Naive thymus-derived CD4-positive, alpha-beta T cell (primary cell): ENCODE measurements at regions not wholly inside any gene's neighbourhood (a gene's known extent, or its start where the extent isn't known, plus 50 kb on each side); places are given as distances from the start of the nearest gene placed in this dataset.

Experiments
- ATAC-seq: fragments of 150-1000 bp; cut with Tn5 transposase; 2 replicates; pipeline ENCODE4 v1.10.0; 2021; ENCODE audit warnings: mild to moderate bottlenecking, moderate library complexity
- CTCF ChIA-PET: fragments of 350-600 bp; sonication (Branson Sonifier 250); formaldehyde crosslinking; loops from one replicate; lab custom pipeline; 2021; ENCODE audit warnings: antibody characterized with exemption; lab: Charles Lee
- POLR2A ChIA-PET: fragments of 350-600 bp; sonication (Branson Sonifier 250); formaldehyde crosslinking; loops from one replicate; lab custom pipeline; 2021; ENCODE audit warnings: antibody characterized with exemption, inconsistent platforms; lab: Charles Lee
- DNase-seq, 9 donors: peaks; one replicate each; pipeline versions ENCODE4 v3.0.0 to v3.0.0-alpha.2; 2020 to 2022; ENCODE audit warnings: mixed read lengths in 1 of 9
- H3K27ac ChIP-seq: one replicate; pipeline ENCODE4 v1.7.0; 2013; ENCODE audit warnings: mild to moderate bottlenecking, low read depth, low read length, moderate library complexity
- H3K27me3 ChIP-seq, 2 donors: one replicate each; pipeline ENCODE4 v1.7.0; 2013; ENCODE audit warnings: low read length in 2 of 2, mild to moderate bottlenecking in 2 of 2, moderate library complexity in 2 of 2; ENCODE audit not compliant: control insufficient read depth in 2 of 2, insufficient read depth in 2 of 2
- H3K36me3 ChIP-seq, 3 experiments: 1 replicate in 2 of 3; 2 replicates in 1 of 3; pipeline ENCODE4 v1.7.0; 2013; ENCODE audit warnings: low read length in 3 of 3, mild to moderate bottlenecking in 3 of 3, moderate library complexity in 1 of 3; ENCODE audit not compliant: insufficient read depth in 3 of 3, control insufficient read depth in 2 of 3
- H3K4me1 ChIP-seq, 2 donors: one replicate each; pipeline ENCODE4 v1.7.0; 2013; ENCODE audit warnings: low read length in 2 of 2, mild to moderate bottlenecking in 2 of 2, moderate library complexity in 1 of 2; ENCODE audit not compliant: control insufficient read depth in 2 of 2, insufficient read depth in 2 of 2
- H3K4me3 ChIP-seq: 2 replicates; pipeline ENCODE4 v1.7.0; 2013; ENCODE audit warnings: mild to moderate bottlenecking, low read length
- H3K9me3 ChIP-seq, 3 experiments: 1 replicate in 2 of 3; 2 replicates in 1 of 3; pipeline ENCODE4 v1.7.0; 2013; ENCODE audit warnings: low read length in 3 of 3; ENCODE audit not compliant: control insufficient read depth in 2 of 3
- H3K27ac Mint-ChIP-seq, 9 donors: one replicate each; pipeline ENCODE4 v1.8.0; 2020 to 2022; ENCODE audit warnings: mixed read lengths in 9 of 9, mild to moderate bottlenecking in 8 of 9, moderate library complexity in 5 of 9, inconsistent platforms in 2 of 9
- H3K27me3 Mint-ChIP-seq, 5 donors: one replicate each; pipeline ENCODE4 v1.8.0; 2021 to 2022; ENCODE audit warnings: mixed read lengths in 5 of 5, mild to moderate bottlenecking in 1 of 5
- H3K36me3 Mint-ChIP-seq, 5 donors: one replicate each; pipeline ENCODE4 v1.8.0; 2020 to 2022; ENCODE audit warnings: mixed read lengths in 5 of 5, mild to moderate bottlenecking in 3 of 5, inconsistent platforms in 1 of 5
- H3K4me1 Mint-ChIP-seq, 7 donors: one replicate each; pipeline ENCODE4 v1.8.0; 2020 to 2022; ENCODE audit warnings: mixed read lengths in 7 of 7, mild to moderate bottlenecking in 3 of 7, inconsistent platforms in 1 of 7
- H3K4me3 Mint-ChIP-seq, 10 donors: one replicate each; pipeline ENCODE4 v1.8.0; 2020 to 2022; ENCODE audit warnings: mild to moderate bottlenecking in 10 of 10, mixed read lengths in 10 of 10, moderate library complexity in 6 of 10, inconsistent platforms in 2 of 10
- H3K9me3 Mint-ChIP-seq, 11 donors: one replicate each; pipeline ENCODE4 v1.8.0; 2020 to 2022; ENCODE audit warnings: mixed read lengths in 11 of 11, mild to moderate bottlenecking in 4 of 11, inconsistent platforms in 1 of 11, moderate library complexity in 1 of 11
- intact Hi-C, 2 donors: fragments of 100-400 bp; cut with micrococcal nuclease; formaldehyde crosslinking; loops; one replicate each; pipeline ENCODE4 v1.15.1; 2023

DNA sequence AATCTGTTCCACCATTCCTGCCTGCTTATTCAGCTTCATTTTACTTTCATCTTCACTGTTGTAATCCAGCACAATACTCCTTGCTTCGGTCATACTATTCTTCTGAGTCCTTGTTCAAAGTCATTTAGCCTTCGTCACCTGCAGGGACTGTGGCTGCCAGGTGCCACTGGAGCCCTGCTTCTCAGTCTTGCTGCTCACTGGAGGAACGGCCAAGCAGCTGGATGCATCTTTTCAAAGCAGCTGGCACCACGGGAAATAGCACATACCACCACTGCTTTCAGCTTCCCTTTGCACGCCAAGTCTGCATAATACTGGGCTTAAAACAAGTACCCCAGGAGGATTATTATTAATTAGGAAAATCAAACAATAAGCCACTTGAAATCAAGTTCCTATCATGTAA lies 287.6 kb downstream of the BCHE start:
- intact Hi-C loops = no loop called here
- Histone ChIP-seq H3K9me3 (no peaks in the 10 kb centered on the region), H3K4me3 (no peak overlapping the region), H3K36me3 (no peaks in the 10 kb centered on the region), H3K4me1 (no peaks in the 10 kb centered on the region), H3K27ac (no peak overlapping the region), H3K27me3 (no peaks in the 10 kb centered on the region)
- H3K36me3 Mint-ChIP-seq = no peaks in the 10 kb centered on the region
- H3K9me3 Mint-ChIP-seq = peaks cover 0 to 22% (median 4%) of the 10 kb centered on the region in 11 donors
- H3K27me3 Mint-ChIP-seq = no peaks in the 10 kb centered on the region
- ATAC-seq = no peak
- no peak overlapping the region for H3K27ac Mint-ChIP-seq
- no peak overlapping the region for H3K4me3 Mint-ChIP-seq
- POLR2A ChIA-PET = no interaction called here
- no peaks in the 10 kb centered on the region for H3K4me1 Mint-ChIP-seq
- DNase-seq = no peak
- CTCF ChIA-PET = no interaction called here

DNA sequence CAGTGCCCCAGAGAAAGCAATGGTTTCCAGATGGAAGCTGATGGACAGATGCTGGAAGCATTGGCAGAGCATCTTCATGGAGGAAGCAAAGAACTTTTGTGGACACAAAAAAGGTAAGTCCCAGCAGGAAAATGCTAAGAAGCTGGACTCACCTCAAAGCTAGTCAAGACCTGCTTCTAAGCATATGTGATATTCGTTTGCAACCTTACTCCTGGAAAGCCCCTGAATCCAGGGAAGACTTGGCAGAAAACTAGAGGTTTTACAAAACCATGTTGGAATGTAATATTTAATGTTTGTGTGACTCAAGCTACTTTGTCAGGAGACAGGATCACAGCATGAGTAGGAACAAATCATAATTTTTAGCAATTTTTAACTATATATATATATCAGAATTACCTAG lies 288.2 kb downstream of the BCHE start:
- H3K27me3 ChIP-seq = no peaks in the 10 kb centered on the region
- Mint-ChIP-seq H3K4me1 (no peaks in the 10 kb centered on the region), H3K36me3 (no peaks in the 10 kb centered on the region), H3K27ac (no peak overlapping the region), H3K27me3 (no peaks in the 10 kb centered on the region), H3K9me3 (peaks cover 0 to 22% (median 4%) of the 10 kb centered on the region in 11 donors), H3K4me3 (no peak overlapping the region)
- ATAC-seq (no peak), DNase-seq (no peak)
- H3K4me1 ChIP-seq = no peaks in the 10 kb centered on the region
- no peak overlapping the region for H3K4me3 ChIP-seq
- CTCF ChIA-PET = no interaction called here
- H3K9me3 ChIP-seq = no peaks in the 10 kb centered on the region
- H3K27ac ChIP-seq = no peak overlapping the region
- H3K36me3 ChIP-seq = no peaks in the 10 kb centered on the region
- POLR2A ChIA-PET = no interaction called here
- intact Hi-C loops = no loop called here

DNA sequence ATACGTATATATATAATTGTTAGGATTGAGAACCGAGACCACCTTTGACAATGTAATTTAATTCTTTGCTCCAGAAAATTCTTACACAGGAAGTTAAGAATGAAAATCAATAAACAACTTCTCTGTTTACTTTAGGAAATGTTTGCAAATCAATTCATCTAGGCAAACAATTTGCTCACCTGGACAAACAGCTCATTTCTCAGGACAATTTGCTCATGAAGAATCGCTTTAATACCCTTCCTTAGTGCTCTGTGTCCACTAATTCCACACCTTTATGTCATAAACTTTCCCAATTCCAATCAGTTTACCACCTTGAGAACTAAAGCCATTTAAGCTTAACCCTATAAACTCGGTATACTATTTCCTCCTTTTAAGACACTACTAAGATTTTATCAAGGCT lies 292.2 kb downstream of the BCHE start:
- H3K27ac ChIP-seq = no peak overlapping the region
- Mint-ChIP-seq H3K36me3 (no peaks in the 10 kb centered on the region), H3K4me1 (no peaks in the 10 kb centered on the region), H3K27ac (no peak overlapping the region), H3K27me3 (no peaks in the 10 kb centered on the region), H3K4me3 (no peak overlapping the region), H3K9me3 (peaks cover 0 to 12% (median 5%) of the 10 kb centered on the region in 11 donors)
- H3K4me3 ChIP-seq = no peak overlapping the region
- ChIA-PET POLR2A (no interaction called here), CTCF (no interaction called here)
- no peaks in the 10 kb centered on the region for H3K36me3 ChIP-seq
- ATAC-seq (no peak), DNase-seq (no peak)
- H3K27me3 ChIP-seq = no peaks in the 10 kb centered on the region
- H3K4me1 ChIP-seq = no peaks in the 10 kb centered on the region
- intact Hi-C loops = no loop called here
- H3K9me3 ChIP-seq = no peaks in the 10 kb centered on the region

DNA sequence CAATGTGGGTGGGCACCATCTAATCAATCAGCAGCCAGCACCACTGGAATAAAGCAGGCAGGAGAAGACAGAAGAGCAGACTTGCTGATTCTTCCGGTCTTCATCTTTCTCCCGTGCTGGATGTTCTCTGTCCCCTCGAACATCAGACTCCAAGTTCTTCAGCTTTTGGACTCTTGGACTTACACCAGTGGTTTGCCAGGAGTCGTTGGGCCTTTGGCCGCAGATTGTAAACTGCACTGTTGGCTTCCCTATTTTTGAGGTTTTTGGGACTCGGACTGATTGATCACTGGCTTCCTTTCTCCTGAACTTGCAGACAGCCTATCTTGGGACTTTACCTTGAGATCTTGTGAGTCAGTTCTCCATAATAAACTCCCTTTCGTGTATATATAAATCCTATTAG lies 292.8 kb downstream of the BCHE start:
- CTCF ChIA-PET = no interaction called here
- Mint-ChIP-seq H3K27me3 (no peaks in the 10 kb centered on the region), H3K9me3 (peaks cover 0 to 12% (median 5%) of the 10 kb centered on the region in 11 donors), H3K27ac (no peak overlapping the region), H3K4me3 (no peak overlapping the region), H3K36me3 (peaks cover 0 to 3% (median 0%) of the 10 kb centered on the region in 5 donors), H3K4me1 (no peaks in the 10 kb centered on the region)
- no peaks in the 10 kb centered on the region for H3K36me3 ChIP-seq
- no peaks in the 10 kb centered on the region for H3K27me3 ChIP-seq
- POLR2A ChIA-PET = no interaction called here
- ATAC-seq = no peak
- intact Hi-C loops = no loop called here
- no peaks in the 10 kb centered on the region for H3K9me3 ChIP-seq
- DNase-seq = no peak
- no peaks in the 10 kb centered on the region for H3K4me1 ChIP-seq
- H3K4me3 ChIP-seq = no peak overlapping the region
- no peak overlapping the region for H3K27ac ChIP-seq

DNA sequence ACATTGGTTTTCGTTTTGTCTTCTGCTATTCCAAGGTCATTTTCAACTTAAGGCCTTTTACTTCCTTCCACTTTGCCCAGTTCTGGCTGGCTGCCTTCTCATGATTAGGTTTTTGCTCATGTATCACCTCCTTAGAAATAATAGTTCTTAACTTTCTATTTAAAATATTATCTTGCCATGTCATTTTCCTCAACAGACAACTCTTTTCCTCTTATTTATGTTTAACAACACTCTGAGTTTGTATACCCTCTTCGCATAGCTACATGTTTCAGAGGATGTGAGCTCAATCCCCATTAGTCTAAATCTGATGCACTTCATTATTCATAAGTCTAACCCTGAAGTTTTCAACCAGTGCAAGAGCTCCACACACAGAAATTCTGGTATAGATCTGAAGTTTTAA lies 299.1 kb downstream of the BCHE start:
- Histone ChIP-seq H3K27ac (no peak overlapping the region), H3K4me3 (no peak overlapping the region), H3K27me3 (no peaks in the 10 kb centered on the region), H3K36me3 (no peaks in the 10 kb centered on the region), H3K9me3 (no peaks in the 10 kb centered on the region), H3K4me1 (no peaks in the 10 kb centered on the region)
- CTCF ChIA-PET = no interaction called here
- Mint-ChIP-seq H3K4me1 (no peaks in the 10 kb centered on the region), H3K27ac (no peak overlapping the region), H3K4me3 (no peak overlapping the region), H3K27me3 (no peaks in the 10 kb centered on the region), H3K9me3 (peaks cover 0 to 21% (median 5%) of the 10 kb centered on the region in 11 donors), H3K36me3 (peaks cover 0 to 3% (median 0%) of the 10 kb centered on the region in 5 donors)
- DNase-seq (no peak), ATAC-seq (no peak)
- intact Hi-C loops = no loop called here
- POLR2A ChIA-PET = no interaction called here

DNA sequence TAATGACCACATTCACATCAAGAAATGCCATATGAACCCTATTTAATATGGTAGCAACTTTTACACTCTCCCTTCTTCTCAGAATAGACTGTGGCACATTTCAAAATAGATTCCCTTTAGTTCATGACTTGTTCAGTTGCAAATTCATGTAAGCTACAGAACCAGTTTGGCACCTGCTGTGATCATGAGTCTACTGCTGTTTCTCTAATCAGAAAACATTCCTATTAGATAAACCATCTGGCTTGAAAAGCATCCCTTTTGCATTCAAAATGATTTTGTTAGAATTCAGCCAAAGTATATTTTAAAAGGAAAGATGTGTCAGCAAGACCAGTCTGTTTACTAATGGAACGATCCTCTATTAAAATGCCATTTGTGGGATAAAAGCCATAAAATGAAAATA lies 304.4 kb downstream of the BCHE start:
- peaks cover 0 to 23% (median 6%) of the 10 kb centered on the region in 11 donors for H3K9me3 Mint-ChIP-seq
- ATAC-seq = no peak

DNA sequence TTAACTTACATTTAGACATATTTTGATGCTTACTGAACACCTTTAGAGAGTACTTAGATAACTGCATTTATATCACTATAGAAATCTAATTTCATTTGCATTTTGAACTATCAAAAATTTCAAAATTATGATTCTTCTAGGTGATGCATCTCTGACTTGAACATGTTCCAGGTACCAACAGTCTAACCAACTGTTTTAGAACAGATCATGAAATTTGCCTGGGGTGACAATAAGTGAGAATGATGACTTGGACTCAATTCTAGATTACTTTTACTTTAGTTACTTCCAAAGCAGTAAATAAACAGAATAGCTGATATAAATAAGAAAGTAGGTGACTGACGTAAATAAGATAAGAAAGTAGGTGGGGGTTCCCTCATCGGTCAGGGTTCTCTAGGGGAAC lies 307.8 kb downstream of the BCHE start:
- POLR2A ChIA-PET = no interaction called here
- Histone ChIP-seq H3K9me3 (no peaks in the 10 kb centered on the region), H3K27ac (no peak overlapping the region), H3K4me1 (no peaks in the 10 kb centered on the region), H3K4me3 (no peak overlapping the region), H3K36me3 (no peaks in the 10 kb centered on the region), H3K27me3 (no peaks in the 10 kb centered on the region)
- CTCF ChIA-PET = no interaction called here
- no peaks in the 10 kb centered on the region for H3K4me1 Mint-ChIP-seq
- no peaks in the 10 kb centered on the region for H3K36me3 Mint-ChIP-seq
- peaks cover 0 to 22% (median 8%) of the 10 kb centered on the region in 11 donors for H3K9me3 Mint-ChIP-seq
- DNase-seq (no peak), ATAC-seq (no peak)
- H3K27me3 Mint-ChIP-seq = no peaks in the 10 kb centered on the region
- intact Hi-C loops = no loop called here
- H3K4me3 Mint-ChIP-seq = no peak overlapping the region
- no peak overlapping the region for H3K27ac Mint-ChIP-seq

More for the DNA sequence above, 304.4 kb downstream of the BCHE start:
- H3K27ac Mint-ChIP-seq = no peak overlapping the region
- no peak overlapping the region for H3K4me3 ChIP-seq
- no peaks in the 10 kb centered on the region for H3K9me3 ChIP-seq
- no peak overlapping the region for H3K27ac ChIP-seq
- no peaks in the 10 kb centered on the region for H3K36me3 ChIP-seq
- H3K36me3 Mint-ChIP-seq = no peaks in the 10 kb centered on the region
- no peak for DNase-seq
- POLR2A ChIA-PET = no interaction called here
- H3K27me3 Mint-ChIP-seq = no peaks in the 10 kb centered on the region
- CTCF ChIA-PET = no interaction called here
- H3K4me1 Mint-ChIP-seq = no peaks in the 10 kb centered on the region
- no peaks in the 10 kb centered on the region for H3K4me1 ChIP-seq
- no peaks in the 10 kb centered on the region for H3K27me3 ChIP-seq
- intact Hi-C loops = no loop called here
- no peak overlapping the region for H3K4me3 Mint-ChIP-seq
